ENCODE measurements at regions not wholly inside any gene's neighbourhood (a gene's known extent, or its start where the extent isn't known, plus 50 kb on each side); places are given as distances from the start of the nearest gene placed in this dataset.

DNA sequence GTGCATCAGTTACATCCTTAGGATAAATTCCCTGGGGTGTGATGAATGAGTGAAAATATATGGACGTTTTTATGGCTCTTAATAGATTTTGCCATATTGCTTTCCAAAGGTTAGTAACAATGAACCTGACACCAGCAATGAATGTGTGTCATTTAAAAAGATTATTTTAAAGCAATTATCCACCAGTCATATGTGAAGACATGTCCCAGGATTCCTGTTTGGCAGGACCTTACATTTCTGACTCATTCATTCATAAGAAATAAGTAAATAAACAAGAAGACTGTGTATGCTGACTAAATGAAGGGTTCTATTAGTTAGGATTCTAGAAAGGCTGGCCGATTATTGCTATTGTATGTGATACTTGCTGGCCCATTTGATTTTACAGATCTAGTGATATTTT, 201.5 kb downstream of the SOX2 start:
- Histone ChIP-seq H3K4me3 (ENCODE audit: low read depth, low read length, poor library complexity, severe bottlenecking) (no peak overlapping the region), H3K27ac (ENCODE audit: low read depth, low read length, poor library complexity, severe bottlenecking) (peak overlapping the region; percentile 26), H2AFZ (ENCODE audit: low read length) (no peak overlapping the region), H3K79me2 (ENCODE audit: insufficient read depth, low read length) (no peaks in the 10 kb centered on the region), H3K9me2 (ENCODE audit: low read depth, low read length) (no peaks in the 10 kb centered on the region), H3K27me3 (ENCODE audit: insufficient read depth, low read length) (no peaks in the 10 kb centered on the region), H3K4me1 (ENCODE audit: insufficient read depth, low read length, severe bottlenecking) (peaks cover 81% of the 10 kb centered on the region), H3K9ac (ENCODE audit: low read length) (no peak overlapping the region), H3K9me3 (ENCODE audit: low read length) (no peaks in the 10 kb centered on the region), H4K20me1 (ENCODE audit: insufficient read depth, low read length) (no peaks in the 10 kb centered on the region), H3F3A (ENCODE audit: insufficient read depth, low read length) (no peaks in the 10 kb centered on the region), H3K36me3 (ENCODE audit: insufficient read depth, low read length) (no peaks in the 10 kb centered on the region; the same call in 1 of the 2 replicates), H3K4me2 (ENCODE audit: low read length) (no peak overlapping the region)
- no peak for TF ChIP-seq EZH2 (IDR thresholded peaks at IDR 0.05; ENCODE audit: borderline replicate concordance, low read length)
- TF ChIP-seq, protein P1, sequence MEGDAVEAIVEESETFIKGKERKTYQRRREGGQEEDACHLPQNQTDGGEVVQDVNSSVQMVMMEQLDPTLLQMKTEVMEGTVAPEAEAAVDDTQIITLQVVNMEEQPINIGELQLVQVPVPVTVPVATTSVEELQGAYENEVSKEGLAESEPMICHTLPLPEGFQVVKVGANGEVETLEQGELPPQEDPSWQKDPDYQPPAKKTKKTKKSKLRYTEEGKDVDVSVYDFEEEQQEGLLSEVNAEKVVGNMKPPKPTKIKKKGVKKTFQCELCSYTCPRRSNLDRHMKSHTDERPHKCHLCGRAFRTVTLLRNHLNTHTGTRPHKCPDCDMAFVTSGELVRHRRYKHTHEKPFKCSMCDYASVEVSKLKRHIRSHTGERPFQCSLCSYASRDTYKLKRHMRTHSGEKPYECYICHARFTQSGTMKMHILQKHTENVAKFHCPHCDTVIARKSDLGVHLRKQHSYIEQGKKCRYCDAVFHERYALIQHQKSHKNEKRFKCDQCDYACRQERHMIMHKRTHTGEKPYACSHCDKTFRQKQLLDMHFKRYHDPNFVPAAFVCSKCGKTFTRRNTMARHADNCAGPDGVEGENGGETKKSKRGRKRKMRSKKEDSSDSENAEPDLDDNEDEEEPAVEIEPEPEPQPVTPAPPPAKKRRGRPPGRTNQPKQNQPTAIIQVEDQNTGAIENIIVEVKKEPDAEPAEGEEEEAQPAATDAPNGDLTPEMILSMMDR (IDR thresholded peaks at IDR 0.05; ENCODE audit: low read length): no peak

DNA sequence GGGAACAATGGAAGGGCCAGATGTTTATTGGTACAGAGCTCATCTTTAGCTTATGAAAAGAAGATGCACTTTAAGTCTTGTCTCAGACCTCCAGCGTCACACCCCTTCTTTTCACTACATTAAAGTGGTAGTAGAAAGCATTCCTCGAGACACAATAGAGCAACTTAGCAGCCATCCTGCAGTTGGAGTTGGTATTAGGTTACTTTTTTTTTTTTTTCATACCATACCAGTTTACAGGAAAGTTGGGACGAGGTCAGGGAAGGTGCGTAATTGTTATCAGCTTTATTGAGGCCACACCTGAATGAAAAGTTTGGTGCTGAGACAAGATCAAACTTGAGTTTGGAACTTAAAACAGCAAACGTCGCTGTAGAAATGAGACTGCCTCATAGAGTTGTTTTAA, 203.8 kb downstream of the SOX2 start:
- no peaks in the 10 kb centered on the region for H3K79me2 ChIP-seq (ENCODE audit: insufficient read depth, low read length)
- H3F3A ChIP-seq (ENCODE audit: insufficient read depth, low read length): no peaks in the 10 kb centered on the region
- peak overlapping the region; percentile 52 for H3K4me3 ChIP-seq (ENCODE audit: low read depth, low read length, poor library complexity, severe bottlenecking)
- peaks cover 89% of the 10 kb centered on the region for H3K4me1 ChIP-seq (ENCODE audit: insufficient read depth, low read length, severe bottlenecking)
- TF ChIP-seq, protein P1 (IDR thresholded peaks at IDR 0.05; ENCODE audit: low read length): no peak
- no peak for TF ChIP-seq EZH2 (IDR thresholded peaks at IDR 0.05; ENCODE audit: borderline replicate concordance, low read length)
- H3K27me3 ChIP-seq (ENCODE audit: insufficient read depth, low read length): no peaks in the 10 kb centered on the region
- H3K9ac ChIP-seq (ENCODE audit: low read length): peak overlapping the region; percentile 63
- no peaks in the 10 kb centered on the region for H4K20me1 ChIP-seq (ENCODE audit: insufficient read depth, low read length)
- no peaks in the 10 kb centered on the region for H3K9me2 ChIP-seq (ENCODE audit: low read depth, low read length)
- H3K36me3 ChIP-seq (ENCODE audit: insufficient read depth, low read length): no peaks in the 10 kb centered on the region; the same call in 1 of the 2 replicates
- peak overlapping the region; percentile 88 for H3K27ac ChIP-seq (ENCODE audit: low read depth, low read length, poor library complexity, severe bottlenecking)
- peak overlapping the region; percentile 58 for H3K4me2 ChIP-seq (ENCODE audit: low read length)
- H2AFZ ChIP-seq (ENCODE audit: low read length): no peak overlapping the region
- H3K9me3 ChIP-seq (ENCODE audit: low read length): no peaks in the 10 kb centered on the region

DNA sequence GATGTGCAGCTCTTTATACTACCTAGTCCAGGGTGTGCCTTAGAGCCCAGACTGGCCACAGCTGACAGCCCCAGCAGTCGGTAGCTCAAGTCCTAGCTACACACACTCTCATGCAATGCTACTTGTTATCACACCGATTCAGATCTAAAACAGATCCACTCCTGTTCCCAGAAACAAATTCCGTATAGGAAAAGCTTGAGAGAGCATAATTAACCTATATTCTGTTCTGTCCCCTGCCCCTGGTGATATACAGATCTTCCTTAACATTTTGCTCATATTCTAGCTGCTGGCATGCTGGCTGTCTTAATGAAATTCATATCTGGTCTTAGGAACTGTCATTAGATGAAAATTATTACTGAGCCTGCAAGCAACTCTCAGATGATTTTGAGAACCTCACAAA, 204.3 kb downstream of the SOX2 start:
- Histone ChIP-seq H2AFZ (ENCODE audit: low read length) (no peak overlapping the region), H3F3A (ENCODE audit: insufficient read depth, low read length) (no peaks in the 10 kb centered on the region), H3K9ac (ENCODE audit: low read length) (peak overlapping the region; percentile 63), H3K4me2 (ENCODE audit: low read length) (peak overlapping the region; percentile 58), H3K27ac (ENCODE audit: low read depth, low read length, poor library complexity, severe bottlenecking) (peak overlapping the region; percentile 88), H3K4me3 (ENCODE audit: low read depth, low read length, poor library complexity, severe bottlenecking) (peak overlapping the region; percentile 52), H3K27me3 (ENCODE audit: insufficient read depth, low read length) (no peaks in the 10 kb centered on the region), H3K9me2 (ENCODE audit: low read depth, low read length) (no peaks in the 10 kb centered on the region), H3K36me3 (ENCODE audit: insufficient read depth, low read length) (no peaks in the 10 kb centered on the region), H3K4me1 (ENCODE audit: insufficient read depth, low read length, severe bottlenecking) (peaks cover 90% of the 10 kb centered on the region), H3K9me3 (ENCODE audit: low read length) (no peaks in the 10 kb centered on the region), H3K79me2 (ENCODE audit: insufficient read depth, low read length) (no peaks in the 10 kb centered on the region), H4K20me1 (ENCODE audit: insufficient read depth, low read length) (no peaks in the 10 kb centered on the region)
- TF ChIP-seq, protein P1 (IDR thresholded peaks at IDR 0.05; ENCODE audit: low read length): no peak

Measured in OCI-LY1 (cell line).